Esophagus squamous epithelium (tissue), 4 donors: ENCODE measurements at regions not wholly inside any gene's neighbourhood (a gene's known extent, or its start where the extent isn't known, plus 50 kb on each side); places are given as distances from the start of the nearest gene placed in this dataset.

Experiments used
- CTCF ChIP-seq, 6 experiments: fragments of 450-650 bp in 4 of 6; fragments of 200-600 bp in 2 of 6; sonication (generic) in 2 of 6; IDR thresholded peaks; one replicate each; pipeline ENCODE4 v1.5.1; 2016 to 2019; ENCODE audit warnings: antibody characterized with exemption in 6 of 6, mild to moderate bottlenecking in 4 of 6, moderate library complexity in 4 of 6
- POLR2A ChIP-seq, 4 donors: fragments of 450-650 bp; IDR thresholded peaks; one replicate each; pipeline ENCODE4 v1.6.1; 2017; ENCODE audit warnings: antibody characterized with exemption in 4 of 4, mild to moderate bottlenecking in 4 of 4, moderate library complexity in 3 of 4

GRCh38 chr10:2839081-2839725, 228.1 kb upstream of the PFKP start:
- TF ChIP-seq CTCF (IDR thresholded peaks at IDR 0.05) (peak in 5 of 6 experiments; percentile 31 to 61 (median 45)), POLR2A (IDR thresholded peaks at IDR 0.05) (no peak)
